Activated B cell treated with CpG ODN at 0.5 μM for 24 hours (primary cell): ENCODE measurements at regions not wholly inside any gene's neighbourhood (a gene's known extent, or its start where the extent isn't known, plus 50 kb on each side); places are given as distances from the start of the nearest gene placed in this dataset.

Source experiments
- ATAC-seq: fragments of 200-7000 bp; cut with Tn5 transposase; one replicate; pipeline ENCODE4 v1.10.0; 2021; ENCODE audit warnings: low read depth, mild to moderate bottlenecking, moderate library complexity
- CTCF ChIA-PET: fragments of 350-600 bp; sonication (Branson Sonifier 250); formaldehyde crosslinking; loops from one replicate; lab custom pipeline; 2021; ENCODE audit warnings: antibody characterized with exemption; lab: Charles Lee
- POLR2A ChIA-PET: fragments of 350-600 bp; sonication (Branson Sonifier 250); formaldehyde crosslinking; loops from one replicate; lab custom pipeline; 2021; ENCODE audit warnings: antibody characterized with exemption; lab: Charles Lee
- DNase-seq: peaks from one replicate; pipeline ENCODE4 v3.0.0; 2022
- H3K27ac Mint-ChIP-seq: one replicate; pipeline ENCODE4 v1.8.0; 2020; ENCODE audit warnings: mixed read lengths
- H3K27me3 Mint-ChIP-seq: one replicate; pipeline ENCODE4 v1.8.0; 2021; ENCODE audit warnings: mixed read lengths
- H3K36me3 Mint-ChIP-seq: one replicate; pipeline ENCODE4 v1.8.0; 2021; ENCODE audit warnings: low read depth, mixed read lengths
- H3K4me1 Mint-ChIP-seq: one replicate; pipeline ENCODE4 v1.8.0; 2021; ENCODE audit warnings: mixed read lengths
- H3K4me3 Mint-ChIP-seq: one replicate; pipeline ENCODE4 v1.8.0; 2020; ENCODE audit warnings: mild to moderate bottlenecking, mixed read lengths
- H3K9me3 Mint-ChIP-seq: one replicate; pipeline ENCODE4 v1.8.0; 2020; ENCODE audit warnings: mixed read lengths
- CTCF ChIP-seq: fragments of 200-600 bp; IDR thresholded peaks from one replicate; pipeline ENCODE4 v1.8.0; 2022; ENCODE audit warnings: antibody characterized with exemption, mild to moderate bottlenecking
- intact Hi-C: fragments of 100-400 bp; cut with micrococcal nuclease; formaldehyde crosslinking; loops from one replicate; pipeline ENCODE4 v1.15.1; 2024

- no peak for TF ChIP-seq CTCF
- ATAC-seq (no peak), DNase-seq (no peak)
- Mint-ChIP-seq H3K27me3 (no peaks in the 10 kb centered on the region), H3K9me3 (no peaks in the 10 kb centered on the region), H3K36me3 (no peaks in the 10 kb centered on the region), H3K4me3 (no peak overlapping the region), H3K4me1 (no peaks in the 10 kb centered on the region), H3K27ac (no peak overlapping the region)
- ChIA-PET POLR2A (no interaction called here), CTCF (no interaction called here)
- intact Hi-C loops = no loop called here
Observed at GRCh38 chr11:131204282-131204681, 166.1 kb upstream of the NTM start.

- no peak for TF ChIP-seq CTCF
- intact Hi-C loops = no loop called here
- ATAC-seq = no peak
- H3K36me3 Mint-ChIP-seq = no peaks in the 10 kb centered on the region
- H3K4me1 Mint-ChIP-seq = no peaks in the 10 kb centered on the region
- CTCF ChIA-PET = no interaction called here
- H3K27ac Mint-ChIP-seq = no peak overlapping the region
- no peak for DNase-seq
- no peaks in the 10 kb centered on the region for H3K9me3 Mint-ChIP-seq
- POLR2A ChIA-PET = no interaction called here
- H3K4me3 Mint-ChIP-seq = no peak overlapping the region
- H3K27me3 Mint-ChIP-seq = no peaks in the 10 kb centered on the region
Observed at GRCh38 chr11:131204765-131205380, 165.5 kb upstream of the NTM start.

GRCh38 chr11:131206671-131207070 lies 163.7 kb upstream of the NTM start:
- intact Hi-C loops = no loop called here
- TF ChIP-seq CTCF = no peak
- ATAC-seq = no peak
- Mint-ChIP-seq H3K27me3 (no peaks in the 10 kb centered on the region), H3K4me3 (no peak overlapping the region), H3K27ac (no peak overlapping the region), H3K36me3 (no peaks in the 10 kb centered on the region), H3K9me3 (peaks cover 4% of the 10 kb centered on the region), H3K4me1 (no peaks in the 10 kb centered on the region)
- no peak for DNase-seq
- CTCF ChIA-PET = no interaction called here
- POLR2A ChIA-PET = no interaction called here

- H3K27me3 Mint-ChIP-seq = no peaks in the 10 kb centered on the region
- no peak overlapping the region for H3K27ac Mint-ChIP-seq
- H3K9me3 Mint-ChIP-seq = peaks cover 4% of the 10 kb centered on the region
- ATAC-seq (no peak), DNase-seq (no peak)
- no peak for TF ChIP-seq CTCF
- intact Hi-C loops = no loop called here
- H3K4me3 Mint-ChIP-seq = no peak overlapping the region
- ChIA-PET POLR2A (no interaction called here), CTCF (no interaction called here)
- no peaks in the 10 kb centered on the region for H3K36me3 Mint-ChIP-seq
- no peaks in the 10 kb centered on the region for H3K4me1 Mint-ChIP-seq
Observed at GRCh38 chr11:131207901-131208300, 162.5 kb upstream of the NTM start.

- Mint-ChIP-seq H3K27ac (no peak overlapping the region), H3K9me3 (no peaks in the 10 kb centered on the region)
- no peak for TF ChIP-seq CTCF
Observed at GRCh38 chr11:131217313-131218310, 152.8 kb upstream of the NTM start.

More at GRCh38 chr11:131217313-131218310, 152.8 kb upstream of the NTM start:
- H3K4me3 Mint-ChIP-seq = no peak overlapping the region
- intact Hi-C loops = no loop called here
- H3K27me3 Mint-ChIP-seq = peaks cover 3% of the 10 kb centered on the region
- no peak for ATAC-seq
- H3K4me1 Mint-ChIP-seq = no peaks in the 10 kb centered on the region
- no peaks in the 10 kb centered on the region for H3K36me3 Mint-ChIP-seq
- CTCF ChIA-PET = interaction anchor here (0.7 kb wide), 1 partner anchor 75 kb away, joined by 3 read pairs; no protein-coding TSS in a partner anchor
- DNase-seq = no peak
- POLR2A ChIA-PET = no interaction called here
